Endothelial cell of umbilical vein (primary cell): ENCODE measurements at regions not wholly inside any gene's neighbourhood (a gene's known extent, or its start where the extent isn't known, plus 50 kb on each side); places are given as distances from the start of the nearest gene placed in this dataset.

ENCODE experiments used
- BruUV-seq: library from RNA; stranded (reverse); fragments of 400-500 nt; replicated peaks from 2 replicates; lab custom pipeline; 2021; lab: Mats Ljungman, UMichigan
- CTCF ChIA-PET: fragments of 300-600, 350-600 bp; sonication (Branson Sonifier 250); formaldehyde crosslinking; loops from one replicate; lab custom pipeline; 2021; ENCODE audit warnings: antibody characterized with exemption, inconsistent platforms; lab: Charles Lee
- POLR2A ChIA-PET: fragments of 300-600, 350-600 bp; sonication (Branson Sonifier 250); formaldehyde crosslinking; loops from one replicate; lab custom pipeline; 2021; ENCODE audit warnings: antibody characterized with exemption, inconsistent platforms; lab: Charles Lee
- DNase-seq: peaks from one replicate; pipeline ENCODE4 v3.0.0-alpha.2; 2011; ENCODE audit warnings: low read depth, low spot score
- FAIRE-seq: peaks from 2 replicates; lab custom pipeline; 2011; peaks lifted over from hg19 to GRCh38; lab: Jason Lieb, UNC
- H2AFZ ChIP-seq: 2 replicates; pipeline ENCODE4 v1.6.0; 2012; ENCODE audit warnings: low read depth, low read length, control low read depth, inconsistent platforms
- H3K27ac ChIP-seq: 2 replicates; pipeline ENCODE4 v1.5.1; 2011; ENCODE audit warnings: low read depth, mild to moderate bottlenecking, control low read depth, low read length, moderate library complexity; ENCODE audit not compliant: insufficient read depth
- H3K27me3 ChIP-seq, 2 experiments: 2 replicates each; pipeline versions ENCODE4 v1.6.0 to v1.6.1; 2011; ENCODE audit warnings: low read length in 2 of 2, mixed read lengths in 1 of 2; ENCODE audit not compliant: control insufficient read depth in 2 of 2, insufficient read depth in 2 of 2
- H3K36me3 ChIP-seq, 2 experiments: 2 replicates in 1 of 2; 3 replicates in 1 of 2; pipeline ENCODE4 v1.5.1; 2011; ENCODE audit warnings: low read length in 2 of 2, mild to moderate bottlenecking in 1 of 2, moderate library complexity in 1 of 2; ENCODE audit not compliant: control insufficient read depth in 2 of 2, insufficient read depth in 2 of 2; ENCODE audit errors: extremely low read depth in 1 of 2
- H3K4me1 ChIP-seq: 3 replicates; pipeline ENCODE4 v1.5.1; 2011; ENCODE audit warnings: mild to moderate bottlenecking, low read length; ENCODE audit not compliant: control insufficient read depth, insufficient read depth; ENCODE audit errors: extremely low read depth
- H3K4me2 ChIP-seq: 2 replicates; pipeline ENCODE4 v1.6.1; 2011; ENCODE audit warnings: low read length, control low read depth, mixed read lengths; ENCODE audit not compliant: insufficient read depth
- H3K4me3 ChIP-seq, 3 experiments: fragments of 200-600 bp in 1 of 3; sonication (generic), shearing (Covaris generic) in 1 of 3; replicated peaks in 1 of 3; 2 replicates each; pipeline ENCODE4 v1.5.1; 2011 to 2016; ENCODE audit warnings: control low read depth in 3 of 3, low read length in 3 of 3, mild to moderate bottlenecking in 2 of 3, inconsistent platforms in 1 of 3, low read depth in 1 of 3, moderate library complexity in 1 of 3; ENCODE audit not compliant: insufficient read depth in 1 of 3
- H3K79me2 ChIP-seq: 2 replicates; pipeline ENCODE4 v1.6.0; 2012; ENCODE audit warnings: low read length, inconsistent platforms; ENCODE audit not compliant: control insufficient read depth, insufficient read depth
- H3K9ac ChIP-seq: replicated peaks from 2 replicates; pipeline ENCODE3; 2011; ENCODE audit warnings: low read length, control low read depth; ENCODE audit not compliant: insufficient read depth; ENCODE audit errors: extremely low read depth
- H3K9me1 ChIP-seq: replicated peaks from 3 replicates; pipeline ENCODE4 v1.6.0; 2011; ENCODE audit warnings: mild to moderate bottlenecking, low read length; ENCODE audit not compliant: control insufficient read depth, insufficient read depth; ENCODE audit errors: extremely low read depth
- H3K9me3 ChIP-seq: replicated peaks from 2 replicates; pipeline ENCODE4 v1.5.1; 2012; ENCODE audit warnings: low read length, inconsistent platforms; ENCODE audit not compliant: control insufficient read depth, insufficient read depth
- H4K20me1 ChIP-seq: replicated peaks from 2 replicates; pipeline ENCODE3; 2011; ENCODE audit warnings: mild to moderate bottlenecking, low read length; ENCODE audit not compliant: control insufficient read depth, insufficient read depth; ENCODE audit errors: extremely low read depth
- CTCF ChIP-seq, 2 donors: IDR thresholded peaks; 1 replicate in 1 of 2; 2 replicates in 1 of 2; pipeline ENCODE4 v1.5.1; 2011; ENCODE audit warnings: low read length in 2 of 2, mild to moderate bottlenecking in 2 of 2, moderate library complexity in 2 of 2, control low read depth in 1 of 2, inconsistent platforms in 1 of 2, low read depth in 1 of 2; ENCODE audit not compliant: insufficient read depth in 1 of 2; ENCODE audit errors: extremely low read depth in 1 of 2
- EZH2 ChIP-seq: IDR thresholded peaks from 2 replicates; pipeline ENCODE4 v1.6.1; 2012; ENCODE audit warnings: borderline replicate concordance, low read depth, mild to moderate bottlenecking, moderate library complexity, low read length, inconsistent platforms; ENCODE audit not compliant: severe bottlenecking
- FOS ChIP-seq: IDR thresholded peaks from 2 replicates; pipeline ENCODE4 v1.6.1; 2011; ENCODE audit warnings: mild to moderate bottlenecking, low read length, moderate library complexity, borderline replicate concordance; ENCODE audit not compliant: insufficient read depth
- GATA2 ChIP-seq: IDR thresholded peaks from 2 replicates; pipeline ENCODE4 v1.7.0; 2011; ENCODE audit warnings: low read depth, mild to moderate bottlenecking, moderate library complexity, mixed read lengths, low read length; ENCODE audit not compliant: insufficient read length, insufficient read depth
- JUN ChIP-seq: IDR thresholded peaks from 2 replicates; pipeline ENCODE4 v1.6.1; 2011; ENCODE audit warnings: borderline replicate concordance, low read depth; ENCODE audit not compliant: insufficient read length, insufficient read depth
- MAX ChIP-seq: IDR thresholded peaks from 2 replicates; pipeline ENCODE4 v1.6.1; 2011; ENCODE audit not compliant: insufficient read depth, insufficient read length
- MYC ChIP-seq: IDR thresholded peaks from one replicate; pipeline ENCODE4 v1.6.1; 2011; ENCODE audit warnings: mild to moderate bottlenecking, low read depth, low read length
- POLR2A ChIP-seq: IDR thresholded peaks from 2 replicates; pipeline ENCODE4 v1.6.1; 2012; ENCODE audit warnings: low read depth, mild to moderate bottlenecking, control low read depth, low read length
- POLR2AphosphoS5 ChIP-seq: IDR thresholded peaks from 2 replicates; pipeline ENCODE4 v1.6.1; 2012; ENCODE audit warnings: low read depth, mild to moderate bottlenecking, control low read depth, low read length, moderate library complexity; ENCODE audit not compliant: insufficient read depth
- dilution Hi-C: fragments of 300-500 bp; cut with MboI; formaldehyde crosslinking; loops from one replicate; pipeline ENCODE4 v1.15.0; 2019; ENCODE audit warnings: low sequenced_read_pairs; ENCODE audit not compliant: extremely low pct_ligation_motif_present
- intact Hi-C: fragments of 100-400 bp; cut with micrococcal nuclease; formaldehyde crosslinking; loops from one replicate; pipeline ENCODE4 v1.10.0; 2022

- Histone ChIP-seq H2AFZ (no peak overlapping the region), H4K20me1 (no peaks in the 10 kb centered on the region), H3K27ac (no peak overlapping the region), H3K9ac (no peak overlapping the region), H3K36me3 (no peaks in the 10 kb centered on the region), H3K9me3 (no peaks in the 10 kb centered on the region), H3K79me2 (no peaks in the 10 kb centered on the region), H3K4me1 (no peaks in the 10 kb centered on the region), H3K27me3 (no peaks in the 10 kb centered on the region), H3K4me3 (no peak overlapping the region), H3K4me2 (no peak overlapping the region), H3K9me1 (no peaks in the 10 kb centered on the region)
- intact Hi-C loops, result no loop called here
- POLR2A ChIA-PET, result no interaction called here
- DNase-seq (no peak), FAIRE-seq (no peak)
- dilution Hi-C loops, result no loop called here
- CTCF ChIA-PET, result no interaction called here
- no TSS peak for BruUV-seq
- TF ChIP-seq POLR2A (no peak), MYC (no peak), FOS (no peak), JUN (no peak), CTCF (IDR thresholded peaks at IDR 0.05; ENCODE audit: extremely low read depth in 1 of 2, insufficient read depth in 1 of 2, low read depth in 1 of 2, low read length in 2 of 2) (no peak)
Observed at GRCh38 chr11:105507496-105508254, 102.2 kb upstream of the GRIA4 start.

GRCh38 chr11:105492010-105492409 lies 117.9 kb upstream of the GRIA4 start:
- no peak for FAIRE-seq
- H2AFZ ChIP-seq, result no peak overlapping the region
- H3K27ac ChIP-seq, result no peak overlapping the region
- H3K36me3 ChIP-seq, result no peaks in the 10 kb centered on the region
- BruUV-seq, result no TSS peak
- TF ChIP-seq GATA2, result no peak
- no peak for TF ChIP-seq MAX
- TF ChIP-seq JUN, result no peak
- no peak for TF ChIP-seq CTCF (IDR thresholded peaks at IDR 0.05; ENCODE audit: extremely low read depth in 1 of 2, insufficient read depth in 1 of 2, low read depth in 1 of 2, low read length in 2 of 2)
- TF ChIP-seq FOS, result no peak
- TF ChIP-seq POLR2AphosphoS5, result no peak
- no peak for TF ChIP-seq POLR2A
- no peak for TF ChIP-seq EZH2
- TF ChIP-seq MYC, result no peak
- H3K27me3 ChIP-seq, result no peaks in the 10 kb centered on the region
- ChIA-PET CTCF (interaction anchor here (1.4 kb wide), 1 partner anchor 8 kb away, joined by 3 read pairs; no protein-coding TSS in a partner anchor), POLR2A (no interaction called here)
- dilution Hi-C loops, result no loop called here
- H3K4me3 ChIP-seq, result no peak overlapping the region
- no peak for DNase-seq
- H3K9me3 ChIP-seq, result no peaks in the 10 kb centered on the region
- intact Hi-C loops, result no loop called here
- no peaks in the 10 kb centered on the region for H4K20me1 ChIP-seq
- H3K9me1 ChIP-seq, result no peaks in the 10 kb centered on the region
- H3K79me2 ChIP-seq, result no peaks in the 10 kb centered on the region
- H3K4me2 ChIP-seq, result no peak overlapping the region
- H3K9ac ChIP-seq, result no peak overlapping the region
- no peaks in the 10 kb centered on the region for H3K4me1 ChIP-seq
